Breast epithelium (tissue), 3 donors: ENCODE measurements at regions not wholly inside any gene's neighbourhood (a gene's known extent, or its start where the extent isn't known, plus 50 kb on each side); places are given as distances from the start of the nearest gene placed in this dataset.

Source experiments
- POLR2AphosphoS5 ChIP-seq, 3 donors: sonication (generic); formaldehyde crosslinking; IDR thresholded peaks; one replicate each; pipeline ENCODE4 v1.6.1; 2017; ENCODE audit warnings: antibody characterized with exemption in 3 of 3
- TF ChIP-seq, protein P1 (sequence below), 3 donors: fragments of 450-650 bp; IDR thresholded peaks; one replicate each; pipeline ENCODE4 v1.5.1; 2016 to 2017; ENCODE audit warnings: antibody characterized with exemption in 3 of 3, mild to moderate bottlenecking in 3 of 3, moderate library complexity in 3 of 3

DNA sequence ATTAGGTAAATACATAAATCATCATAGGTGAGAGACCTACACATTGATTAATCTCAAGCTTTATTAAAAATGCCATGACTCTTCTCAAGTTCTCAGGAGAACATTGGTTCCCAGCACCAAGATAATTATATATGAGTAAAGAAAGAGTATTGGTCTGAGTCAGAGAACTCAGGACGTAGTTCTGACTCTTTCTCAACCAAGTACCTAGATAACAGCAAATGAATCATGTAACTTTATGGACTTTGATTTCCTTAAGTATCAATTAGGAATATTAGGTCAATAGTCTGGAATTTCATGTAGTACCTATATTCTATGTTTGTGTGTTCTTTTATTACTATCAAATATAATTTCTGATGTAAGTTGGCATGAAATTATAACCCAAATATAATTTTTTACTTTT, 409.9 kb downstream of the GABRG1 start:
- TF ChIP-seq, protein P1, sequence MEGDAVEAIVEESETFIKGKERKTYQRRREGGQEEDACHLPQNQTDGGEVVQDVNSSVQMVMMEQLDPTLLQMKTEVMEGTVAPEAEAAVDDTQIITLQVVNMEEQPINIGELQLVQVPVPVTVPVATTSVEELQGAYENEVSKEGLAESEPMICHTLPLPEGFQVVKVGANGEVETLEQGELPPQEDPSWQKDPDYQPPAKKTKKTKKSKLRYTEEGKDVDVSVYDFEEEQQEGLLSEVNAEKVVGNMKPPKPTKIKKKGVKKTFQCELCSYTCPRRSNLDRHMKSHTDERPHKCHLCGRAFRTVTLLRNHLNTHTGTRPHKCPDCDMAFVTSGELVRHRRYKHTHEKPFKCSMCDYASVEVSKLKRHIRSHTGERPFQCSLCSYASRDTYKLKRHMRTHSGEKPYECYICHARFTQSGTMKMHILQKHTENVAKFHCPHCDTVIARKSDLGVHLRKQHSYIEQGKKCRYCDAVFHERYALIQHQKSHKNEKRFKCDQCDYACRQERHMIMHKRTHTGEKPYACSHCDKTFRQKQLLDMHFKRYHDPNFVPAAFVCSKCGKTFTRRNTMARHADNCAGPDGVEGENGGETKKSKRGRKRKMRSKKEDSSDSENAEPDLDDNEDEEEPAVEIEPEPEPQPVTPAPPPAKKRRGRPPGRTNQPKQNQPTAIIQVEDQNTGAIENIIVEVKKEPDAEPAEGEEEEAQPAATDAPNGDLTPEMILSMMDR (IDR thresholded peaks at IDR 0.05): no peak
- no peak for TF ChIP-seq POLR2AphosphoS5 (IDR thresholded peaks at IDR 0.05)
